SK-N-SH (cell line): ENCODE measurements at regions not wholly inside any gene's neighbourhood (a gene's known extent, or its start where the extent isn't known, plus 50 kb on each side); places are given as distances from the start of the nearest gene placed in this dataset.

Source experiments
- CTCF ChIA-PET: fragments of 300-600, 350-600 bp; formaldehyde crosslinking; extraction: SDS; loops from one replicate; lab custom pipeline; 2021; lab: Yijun Ruan, JAX
- POLR2A ChIA-PET: fragments of 350-600 bp; sonication (Branson Sonifier 250); formaldehyde crosslinking; extraction: SDS; loops from one replicate; lab custom pipeline; 2020; ENCODE audit warnings: antibody characterized with exemption, inconsistent platforms; lab: Yijun Ruan, JAX
- DNase-seq: peaks from one replicate; pipeline ENCODE4 v3.0.0; 2012
- H2AFZ ChIP-seq: fragments of 200-600 bp; sonication (generic); 2 replicates; pipeline ENCODE4 v1.8.1; 2016; ENCODE audit warnings: antibody characterized with exemption, mild to moderate bottlenecking, low read depth
- H3F3A ChIP-seq: fragments of 200-600 bp; sonication (generic); replicated peaks from 2 replicates; pipeline ENCODE3; 2016; ENCODE audit warnings: antibody characterized with exemption, mild to moderate bottlenecking; ENCODE audit not compliant: insufficient read depth
- H3K27ac ChIP-seq, 2 experiments: fragments of 200-500 bp in 1 of 2; fragments of 200-600 bp in 1 of 2; sonication (Bioruptor generic) in 1 of 2; sonication (generic), shearing (Covaris generic) in 1 of 2; 2 replicates each; pipeline versions ENCODE4 v1.5.1 to v1.6.1; 2014 to 2016; ENCODE audit warnings: low read depth in 2 of 2, inconsistent platforms in 1 of 2, low read length in 1 of 2, mild to moderate bottlenecking in 1 of 2, mixed read lengths in 1 of 2
- H3K27me3 ChIP-seq: fragments of 200-600 bp; sonication (generic), shearing (Covaris generic); 2 replicates; pipeline ENCODE4 v1.6.1; 2016; ENCODE audit warnings: mixed run types; ENCODE audit not compliant: insufficient read depth
- H3K36me3 ChIP-seq, 2 experiments: fragments of 200-500 bp in 1 of 2; fragments of 200-600 bp in 1 of 2; sonication (Bioruptor generic) in 1 of 2; sonication (generic) in 1 of 2; replicated peaks in 1 of 2; 2 replicates each; pipeline versions ENCODE3 to v1.5.1; 2014 to 2016; ENCODE audit warnings: low read length in 1 of 2, mild to moderate bottlenecking in 1 of 2; ENCODE audit not compliant: insufficient read depth in 2 of 2, control insufficient read depth in 1 of 2
- H3K4me1 ChIP-seq, 2 experiments: fragments of 200-500 bp in 1 of 2; fragments of 200-600 bp in 1 of 2; sonication (Bioruptor generic) in 1 of 2; sonication (generic), shearing (Covaris generic) in 1 of 2; 2 replicates each; pipeline versions ENCODE4 v1.5.1 to v1.6.1; 2014 to 2016; ENCODE audit warnings: low read depth in 1 of 2, low read length in 1 of 2, mixed run types in 1 of 2; ENCODE audit not compliant: insufficient read depth in 2 of 2, control insufficient read depth in 1 of 2
- H3K4me2 ChIP-seq: fragments of 200-600 bp; sonication (generic), shearing (Covaris generic); 2 replicates; pipeline ENCODE4 v1.6.1; 2017; ENCODE audit warnings: mixed run types
- H3K4me3 ChIP-seq, 2 experiments: fragments of 200-500 bp in 1 of 2; fragments of 200-600 bp in 1 of 2; sonication (Bioruptor generic) in 1 of 2; sonication (generic), shearing (Covaris generic) in 1 of 2; 2 replicates each; pipeline versions ENCODE4 v1.5.1 to v1.8.1; 2014 to 2016; ENCODE audit warnings: low read depth in 2 of 2, inconsistent platforms in 1 of 2, low read length in 1 of 2, mild to moderate bottlenecking in 1 of 2, mixed read lengths in 1 of 2, moderate library complexity in 1 of 2
- H3K79me2 ChIP-seq: fragments of 200-600 bp; sonication (generic); 2 replicates; pipeline ENCODE4 v1.8.1; 2017; ENCODE audit warnings: mild to moderate bottlenecking; ENCODE audit not compliant: insufficient read depth
- H3K9ac ChIP-seq: fragments of 200-600 bp; sonication (generic); 2 replicates; pipeline ENCODE4 v1.6.1; 2017; ENCODE audit warnings: mixed run types
- H3K9me2 ChIP-seq: fragments of 200-600 bp; sonication (generic); 2 replicates; pipeline ENCODE4 v1.6.1; 2017; ENCODE audit warnings: mixed run types
- H3K9me3 ChIP-seq: fragments of 200-600 bp; sonication (generic); 2 replicates; pipeline ENCODE4 v1.6.1; 2017; ENCODE audit warnings: mixed run types, mild to moderate bottlenecking, moderate library complexity
- H4K20me1 ChIP-seq: fragments of 200-600 bp; sonication (generic); 2 replicates; pipeline ENCODE4 v1.6.1; 2017; ENCODE audit warnings: mild to moderate bottlenecking, mixed run types; ENCODE audit not compliant: insufficient read depth
- CHD2 ChIP-seq: fragments of 150-350 bp; IDR thresholded peaks from 2 replicates; pipeline ENCODE4 v1.6.1; 2018; ENCODE audit warnings: low read length; ENCODE audit not compliant: partially characterized antibody
- ELF1 ChIP-seq: IDR thresholded peaks from 2 replicates; pipeline ENCODE4 v1.4.0; 2012
- EP300 ChIP-seq, 2 experiments: IDR thresholded peaks; 2 replicates each; pipeline versions ENCODE4 v1.4.0 to v1.6.1; 2012; ENCODE audit warnings: borderline replicate concordance in 1 of 2, low read depth in 1 of 2, low read length in 1 of 2
- EZH2phosphoT487 ChIP-seq: fragments of 200-600 bp; sonication (generic); IDR thresholded peaks from 2 replicates; pipeline ENCODE4 v1.6.1; 2017; ENCODE audit warnings: low read depth, mixed run types, mild to moderate bottlenecking, antibody characterized with exemption, moderate library complexity, borderline replicate concordance
- FOSL2 ChIP-seq: IDR thresholded peaks from 2 replicates; pipeline ENCODE4 v1.4.0; 2012; ENCODE audit warnings: low read depth, mild to moderate bottlenecking, moderate library complexity, borderline replicate concordance
- FOXM1 ChIP-seq: IDR thresholded peaks from 2 replicates; pipeline ENCODE4 v1.4.0; 2012; ENCODE audit warnings: low read depth, mild to moderate bottlenecking
- GABPA ChIP-seq: IDR thresholded peaks from 2 replicates; pipeline ENCODE4 v1.4.0; 2012; ENCODE audit warnings: low read depth, mild to moderate bottlenecking
- JUND ChIP-seq: IDR thresholded peaks from 2 replicates; pipeline ENCODE4 v1.4.0; 2012
- NFIC ChIP-seq: IDR thresholded peaks from 2 replicates; pipeline ENCODE4 v1.4.0; 2012; ENCODE audit warnings: borderline replicate concordance
- NRF1 ChIP-seq: IDR thresholded peaks from 2 replicates; pipeline ENCODE4 v1.6.1; 2012; ENCODE audit warnings: low read depth, mild to moderate bottlenecking, low read length
- RAD21 ChIP-seq: IDR thresholded peaks from 2 replicates; pipeline ENCODE4 v1.6.1; 2012; ENCODE audit warnings: mild to moderate bottlenecking, low read length
- RCOR1 ChIP-seq: fragments of 150-350 bp; IDR thresholded peaks from 2 replicates; pipeline ENCODE4 v1.6.1; 2017; ENCODE audit warnings: antibody characterized with exemption, low read length
- RFX5 ChIP-seq: IDR thresholded peaks from 2 replicates; pipeline ENCODE4 v1.6.1; 2012; ENCODE audit warnings: mild to moderate bottlenecking, improper control_type of control experiment, low read length
- RXRA ChIP-seq: IDR thresholded peaks from 2 replicates; pipeline ENCODE4 v1.4.0; 2012; ENCODE audit warnings: low read depth, mild to moderate bottlenecking, borderline replicate concordance
- SIN3A ChIP-seq: IDR thresholded peaks from 2 replicates; pipeline ENCODE4 v1.6.1; 2012; ENCODE audit warnings: low read depth, mild to moderate bottlenecking, low read length, moderate library complexity, borderline replicate concordance
- TAF1 ChIP-seq: IDR thresholded peaks from 2 replicates; pipeline ENCODE4 v1.6.1; 2012; ENCODE audit warnings: low read depth, mild to moderate bottlenecking, low read length, moderate library complexity, borderline replicate concordance
- TCF12 ChIP-seq: IDR thresholded peaks from 2 replicates; pipeline ENCODE4 v1.4.0; 2012
- WGBS: methylation state at CpG from one replicate; pipeline ENCODE4 v1.1.6; 2017; ENCODE audit warnings: low lambda C conversion rate; 5-methylcytosine and 5-hydroxymethylcytosine counted together
- TF ChIP-seq, protein P1 (sequence below): fragments of 150-350 bp; IDR thresholded peaks from 2 replicates; pipeline ENCODE4 v1.6.1; 2017; ENCODE audit warnings: antibody characterized with exemption, low read length, low read depth, borderline replicate concordance
- TF ChIP-seq, protein P2 (sequence below): IDR thresholded peaks from 2 replicates; pipeline ENCODE4; 2012
- TF ChIP-seq, protein P3 (sequence below): IDR thresholded peaks from 2 replicates; pipeline ENCODE4 v1.6.1; 2012; ENCODE audit warnings: mild to moderate bottlenecking, low read depth, low read length, moderate library complexity

DNA sequence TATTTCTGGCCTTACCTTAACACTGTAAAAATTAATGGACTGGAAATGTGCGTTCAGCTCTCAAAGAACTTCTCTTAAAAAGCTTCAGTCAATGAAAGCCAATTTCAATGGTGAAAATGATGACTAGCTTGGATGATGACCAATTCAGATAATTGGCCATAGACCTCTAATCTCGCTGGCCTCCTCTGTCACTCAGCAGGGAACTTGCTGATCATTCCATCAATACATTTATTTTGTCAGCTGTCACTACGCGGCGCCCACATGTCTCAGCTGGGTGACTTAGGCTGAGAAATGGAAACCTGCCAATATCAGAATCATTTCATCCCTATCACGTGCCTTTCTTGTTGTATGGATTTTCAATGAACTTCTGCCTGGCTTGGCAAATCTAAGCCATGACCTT is 673.0 kb upstream of the AUTS2 start:
- no peak overlapping the region for H3K9ac ChIP-seq
- no peaks in the 10 kb centered on the region for H3F3A ChIP-seq
- no peaks in the 10 kb centered on the region for H3K9me3 ChIP-seq
- no peak overlapping the region for H3K4me2 ChIP-seq
- H3K4me3 ChIP-seq: no peak overlapping the region
- H3K9me2 ChIP-seq: no peaks in the 10 kb centered on the region
- no peaks in the 10 kb centered on the region for H4K20me1 ChIP-seq
- WGBS: 57% methylated on average over 6 of the region's 6 CpGs
- ChIA-PET CTCF (interaction anchor here (1.4 kb wide), 1 partner anchor 22 kb away, joined by 3 read pairs; no protein-coding TSS in a partner anchor), POLR2A (no interaction called here)
- H3K27me3 ChIP-seq: no peaks in the 10 kb centered on the region
- H2AFZ ChIP-seq: no peak overlapping the region
- no peaks in the 10 kb centered on the region for H3K36me3 ChIP-seq
- peaks cover 0 to 2% of the 10 kb centered on the region in 2 experiments; a peak in 1 of 4 replicates for H3K4me1 ChIP-seq
- no peaks in the 10 kb centered on the region for H3K79me2 ChIP-seq
- no peak for TF ChIP-seq ELF1
- TF ChIP-seq RFX5: no peak
- TF ChIP-seq RXRA: no peak
- TF ChIP-seq SIN3A: no peak
- TF ChIP-seq CHD2: no peak
- no peak for TF ChIP-seq FOXM1
- DNase-seq: no peak
- H3K27ac ChIP-seq: no peak overlapping the region

DNA sequence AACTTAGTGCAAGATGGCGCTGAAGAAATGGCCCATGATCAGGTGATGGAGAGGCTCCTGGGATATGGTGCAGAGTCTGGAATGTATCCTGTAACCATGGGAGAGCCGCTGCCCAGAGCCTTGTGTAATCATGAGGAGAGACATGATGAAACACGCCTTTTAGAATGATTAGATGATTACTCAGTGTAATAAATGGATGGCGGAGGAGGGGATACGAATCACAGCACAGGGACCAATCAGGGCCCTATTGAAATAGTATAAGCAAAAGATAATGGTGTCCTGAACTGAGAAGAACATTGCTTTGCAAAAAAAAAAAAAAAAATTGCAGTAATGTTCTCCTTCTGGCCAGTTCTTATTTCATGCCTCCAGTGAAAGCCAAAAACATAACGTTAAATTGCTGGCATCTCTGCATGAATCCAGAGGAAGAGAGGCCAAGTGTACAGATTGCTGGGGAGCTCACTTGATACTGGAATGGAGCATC is 668.5 kb upstream of the AUTS2 start:
- Histone ChIP-seq H4K20me1 (no peaks in the 10 kb centered on the region), H3F3A (no peaks in the 10 kb centered on the region), H3K9me3 (no peaks in the 10 kb centered on the region), H3K4me1 (no peaks in the 10 kb centered on the region), H3K9ac (no peak overlapping the region), H2AFZ (no peak overlapping the region), H3K27ac (no peak overlapping the region), H3K4me3 (no peak overlapping the region), H3K79me2 (no peaks in the 10 kb centered on the region), H3K9me2 (no peaks in the 10 kb centered on the region), H3K4me2 (no peak overlapping the region), H3K36me3 (no peaks in the 10 kb centered on the region), H3K27me3 (no peaks in the 10 kb centered on the region)
- TF ChIP-seq ELF1: no peak
- no peak for TF ChIP-seq JUND
- no peak for TF ChIP-seq FOSL2
- TF ChIP-seq, protein P1, sequence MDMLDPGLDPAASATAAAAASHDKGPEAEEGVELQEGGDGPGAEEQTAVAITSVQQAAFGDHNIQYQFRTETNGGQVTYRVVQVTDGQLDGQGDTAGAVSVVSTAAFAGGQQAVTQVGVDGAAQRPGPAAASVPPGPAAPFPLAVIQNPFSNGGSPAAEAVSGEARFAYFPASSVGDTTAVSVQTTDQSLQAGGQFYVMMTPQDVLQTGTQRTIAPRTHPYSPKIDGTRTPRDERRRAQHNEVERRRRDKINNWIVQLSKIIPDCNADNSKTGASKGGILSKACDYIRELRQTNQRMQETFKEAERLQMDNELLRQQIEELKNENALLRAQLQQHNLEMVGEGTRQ: no peak
- TF ChIP-seq NFIC: no peak
- TF ChIP-seq TAF1: no peak
- no peak for TF ChIP-seq RCOR1
- ChIA-PET CTCF (no interaction called here), POLR2A (no interaction called here)
- no peak for DNase-seq
- WGBS: 53% methylated on average over 6 of the region's 6 CpGs

DNA sequence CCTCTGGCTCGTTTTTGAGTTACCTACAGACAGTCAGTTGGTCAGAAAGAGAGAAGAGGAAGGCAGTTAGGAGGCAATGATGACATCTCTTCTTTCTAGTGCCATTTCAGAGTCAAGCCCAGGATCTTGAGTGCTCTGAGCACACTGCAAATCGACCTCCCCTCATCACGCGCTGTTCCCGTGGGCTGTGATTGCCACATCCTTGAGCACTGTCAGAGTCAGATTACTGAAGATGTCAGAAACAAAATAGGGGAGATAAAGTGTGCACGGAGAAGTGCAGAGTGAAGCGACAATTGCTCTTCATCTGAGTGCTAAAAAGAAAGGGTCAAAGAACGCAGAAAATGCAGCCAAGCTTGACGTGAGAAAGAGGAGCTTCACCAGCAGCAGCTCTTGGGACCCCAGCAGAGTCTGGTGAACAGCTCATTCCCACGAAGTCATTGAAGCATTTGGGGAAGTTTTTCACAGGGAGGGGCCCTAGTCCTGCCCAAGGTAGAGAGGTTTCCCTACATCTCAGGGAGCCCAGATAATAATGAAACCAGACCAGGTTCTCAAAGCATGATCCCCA is 661.7 kb upstream of the AUTS2 start:
- no peaks in the 10 kb centered on the region for H3F3A ChIP-seq
- no peaks in the 10 kb centered on the region for H4K20me1 ChIP-seq
- H3K4me1 ChIP-seq: no peaks in the 10 kb centered on the region
- H3K79me2 ChIP-seq: no peaks in the 10 kb centered on the region
- H3K9me3 ChIP-seq: no peaks in the 10 kb centered on the region
- H3K9me2 ChIP-seq: no peaks in the 10 kb centered on the region
- no peak overlapping the region for H3K4me2 ChIP-seq
- H3K4me3 ChIP-seq: no peak overlapping the region
- POLR2A ChIA-PET: no interaction called here
- DNase-seq: no peak
- H3K27ac ChIP-seq: no peak overlapping the region
- no peak overlapping the region for H2AFZ ChIP-seq
- WGBS: 62% methylated on average over 10 of the region's 10 CpGs
- no peaks in the 10 kb centered on the region for H3K36me3 ChIP-seq
- H3K27me3 ChIP-seq: no peaks in the 10 kb centered on the region
- CTCF ChIA-PET: no interaction called here
- H3K9ac ChIP-seq: no peak overlapping the region
- TF ChIP-seq EZH2phosphoT487 (no peak), RAD21 (no peak), TCF12 (no peak), EP300 (IDR thresholded peaks at IDR 0.05; ENCODE audit: borderline replicate concordance in 1 of 2, low read depth in 1 of 2, low read length in 1 of 2) (no peak), GABPA (no peak), NRF1 (no peak)
- TF ChIP-seq, protein P2, sequence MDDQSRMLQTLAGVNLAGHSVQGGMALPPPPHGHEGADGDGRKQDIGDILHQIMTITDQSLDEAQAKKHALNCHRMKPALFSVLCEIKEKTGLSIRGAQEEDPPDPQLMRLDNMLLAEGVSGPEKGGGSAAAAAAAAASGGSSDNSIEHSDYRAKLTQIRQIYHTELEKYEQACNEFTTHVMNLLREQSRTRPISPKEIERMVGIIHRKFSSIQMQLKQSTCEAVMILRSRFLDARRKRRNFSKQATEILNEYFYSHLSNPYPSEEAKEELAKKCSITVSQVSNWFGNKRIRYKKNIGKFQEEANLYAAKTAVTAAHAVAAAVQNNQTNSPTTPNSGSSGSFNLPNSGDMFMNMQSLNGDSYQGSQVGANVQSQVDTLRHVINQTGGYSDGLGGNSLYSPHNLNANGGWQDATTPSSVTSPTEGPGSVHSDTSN: no peak
- TF ChIP-seq, protein P3, sequence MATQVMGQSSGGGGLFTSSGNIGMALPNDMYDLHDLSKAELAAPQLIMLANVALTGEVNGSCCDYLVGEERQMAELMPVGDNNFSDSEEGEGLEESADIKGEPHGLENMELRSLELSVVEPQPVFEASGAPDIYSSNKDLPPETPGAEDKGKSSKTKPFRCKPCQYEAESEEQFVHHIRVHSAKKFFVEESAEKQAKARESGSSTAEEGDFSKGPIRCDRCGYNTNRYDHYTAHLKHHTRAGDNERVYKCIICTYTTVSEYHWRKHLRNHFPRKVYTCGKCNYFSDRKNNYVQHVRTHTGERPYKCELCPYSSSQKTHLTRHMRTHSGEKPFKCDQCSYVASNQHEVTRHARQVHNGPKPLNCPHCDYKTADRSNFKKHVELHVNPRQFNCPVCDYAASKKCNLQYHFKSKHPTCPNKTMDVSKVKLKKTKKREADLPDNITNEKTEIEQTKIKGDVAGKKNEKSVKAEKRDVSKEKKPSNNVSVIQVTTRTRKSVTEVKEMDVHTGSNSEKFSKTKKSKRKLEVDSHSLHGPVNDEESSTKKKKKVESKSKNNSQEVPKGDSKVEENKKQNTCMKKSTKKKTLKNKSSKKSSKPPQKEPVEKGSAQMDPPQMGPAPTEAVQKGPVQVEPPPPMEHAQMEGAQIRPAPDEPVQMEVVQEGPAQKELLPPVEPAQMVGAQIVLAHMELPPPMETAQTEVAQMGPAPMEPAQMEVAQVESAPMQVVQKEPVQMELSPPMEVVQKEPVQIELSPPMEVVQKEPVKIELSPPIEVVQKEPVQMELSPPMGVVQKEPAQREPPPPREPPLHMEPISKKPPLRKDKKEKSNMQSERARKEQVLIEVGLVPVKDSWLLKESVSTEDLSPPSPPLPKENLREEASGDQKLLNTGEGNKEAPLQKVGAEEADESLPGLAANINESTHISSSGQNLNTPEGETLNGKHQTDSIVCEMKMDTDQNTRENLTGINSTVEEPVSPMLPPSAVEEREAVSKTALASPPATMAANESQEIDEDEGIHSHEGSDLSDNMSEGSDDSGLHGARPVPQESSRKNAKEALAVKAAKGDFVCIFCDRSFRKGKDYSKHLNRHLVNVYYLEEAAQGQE: no peak
